T-helper 22 cell (primary cell): ENCODE measurements at regions not wholly inside any gene's neighbourhood (a gene's known extent, or its start where the extent isn't known, plus 50 kb on each side); places are given as distances from the start of the nearest gene placed in this dataset.

ENCODE experiments used
- DNase-seq: peaks from one replicate; pipeline ENCODE4 v3.0.0-alpha.2; 2020; ENCODE audit warnings: low read depth

GRCh38 chr11:69970785-69971535 is 107.2 kb upstream of the ANO1 start:
- DNase-seq, result no peak

GRCh38 chr11:69971741-69972140 is 106.4 kb upstream of the ANO1 start:
- DNase-seq, result no peak

- no peak for DNase-seq
Observed at GRCh38 chr11:69972351-69972802, 105.7 kb upstream of the ANO1 start.

GRCh38 chr11:69974528-69974927 is 103.6 kb upstream of the ANO1 start:
- DNase-seq, result no peak

- DNase-seq, result no peak
Observed at GRCh38 chr11:69975822-69976221, 102.3 kb upstream of the ANO1 start.

- no peak for DNase-seq
Observed at GRCh38 chr11:69976794-69977193, 101.3 kb upstream of the ANO1 start.

- DNase-seq, result no peak
Observed at GRCh38 chr11:69977951-69978350, 100.2 kb upstream of the ANO1 start.

GRCh38 chr11:69978841-69979614 is 99.1 kb upstream of the ANO1 start:
- no peak for DNase-seq

- no peak for DNase-seq
Observed at GRCh38 chr11:69979632-69980031, 98.5 kb upstream of the ANO1 start.

- no peak for DNase-seq
Observed at GRCh38 chr11:69981119-69981784, 96.9 kb upstream of the ANO1 start.

GRCh38 chr11:69982690-69983570 is 95.2 kb upstream of the ANO1 start:
- no peak for DNase-seq

GRCh38 chr11:69983571-69983877 is 94.6 kb upstream of the ANO1 start:
- no peak for DNase-seq

- DNase-seq, result no peak
Observed at GRCh38 chr11:69983897-69984438, 94.1 kb upstream of the ANO1 start.

GRCh38 chr11:69984457-69985261 is 93.5 kb upstream of the ANO1 start:
- no peak for DNase-seq

- DNase-seq, result no peak
Observed at GRCh38 chr11:69985331-69985640, 92.8 kb upstream of the ANO1 start.

GRCh38 chr11:69985641-69986439 is 92.3 kb upstream of the ANO1 start:
- DNase-seq, result no peak

- no peak for DNase-seq
Observed at GRCh38 chr11:69986440-69986787, 91.7 kb upstream of the ANO1 start.

GRCh38 chr11:69986830-69987229 is 91.3 kb upstream of the ANO1 start:
- DNase-seq, result no peak

GRCh38 chr11:69992026-69992425 is 86.1 kb upstream of the ANO1 start:
- DNase-seq, result no peak

GRCh38 chr11:69992943-69993694 is 85.0 kb upstream of the ANO1 start:
- no peak for DNase-seq
